Calu3 (cell line): ENCODE measurements at regions not wholly inside any gene's neighbourhood (a gene's known extent, or its start where the extent isn't known, plus 50 kb on each side); places are given as distances from the start of the nearest gene placed in this dataset.

Experiments used
- BruUV-seq: library from RNA; stranded (reverse); fragments of 400-500 nt; replicated peaks from 2 replicates; lab custom pipeline; 2021; lab: Mats Ljungman, UMichigan
- CTCF ChIA-PET: fragments of 300-600 bp; sonication (Branson Sonifier 250); formaldehyde crosslinking; loops from one replicate; lab custom pipeline; 2022; ENCODE audit warnings: antibody characterized with exemption; lab: Charles Lee
- DNase-seq: peaks from one replicate; pipeline ENCODE4 v3.0.0; 2022
- H3K27ac Mint-ChIP-seq: one replicate; pipeline ENCODE4 v1.8.0; 2022; ENCODE audit warnings: mixed read lengths; ENCODE audit not compliant: unreplicated experiment
- H3K27me3 Mint-ChIP-seq: one replicate; pipeline ENCODE4 v1.8.0; 2022; ENCODE audit warnings: mixed read lengths; ENCODE audit not compliant: unreplicated experiment
- H3K36me3 Mint-ChIP-seq: one replicate; pipeline ENCODE4 v1.8.0; 2022; ENCODE audit warnings: mild to moderate bottlenecking, moderate library complexity, mixed read lengths; ENCODE audit not compliant: insufficient read depth, unreplicated experiment
- H3K4me1 Mint-ChIP-seq: one replicate; pipeline ENCODE4 v1.8.0; 2022; ENCODE audit warnings: mild to moderate bottlenecking, low read depth, mixed read lengths; ENCODE audit not compliant: unreplicated experiment
- H3K4me3 Mint-ChIP-seq: one replicate; pipeline ENCODE4 v1.8.0; 2022; ENCODE audit warnings: mild to moderate bottlenecking, low read depth, moderate library complexity, mixed read lengths; ENCODE audit not compliant: unreplicated experiment
- H3K9me3 Mint-ChIP-seq: one replicate; pipeline ENCODE4 v1.8.0; 2022; ENCODE audit warnings: low read depth, mixed read lengths; ENCODE audit not compliant: unreplicated experiment
- CTCF ChIP-seq: fragments of 200-600 bp; IDR thresholded peaks from one replicate; pipeline ENCODE4 v1.8.0; 2022; ENCODE audit warnings: antibody characterized with exemption; ENCODE audit not compliant: unreplicated experiment
- intact Hi-C: fragments of 100-400 bp; cut with micrococcal nuclease; formaldehyde crosslinking; loops from one replicate; pipeline ENCODE4 v1.10.0; 2022; ENCODE audit not compliant: unreplicated experiment

GRCh38 chr13:68293631-68294030, 1063.5 kb upstream of the PCDH9 start:
- Mint-ChIP-seq H3K36me3 (no peaks in the 10 kb centered on the region), H3K4me1 (no peaks in the 10 kb centered on the region), H3K27me3 (no peaks in the 10 kb centered on the region), H3K4me3 (no peak overlapping the region), H3K9me3 (no peaks in the 10 kb centered on the region), H3K27ac (no peak overlapping the region)
- no TSS peak for BruUV-seq
- no peak for DNase-seq
- CTCF ChIA-PET, result no interaction called here
- no peak for TF ChIP-seq CTCF
- intact Hi-C loops, result no loop called here

- Mint-ChIP-seq H3K4me1 (no peaks in the 10 kb centered on the region), H3K9me3 (no peaks in the 10 kb centered on the region), H3K27me3 (no peaks in the 10 kb centered on the region), H3K36me3 (no peaks in the 10 kb centered on the region), H3K4me3 (no peak overlapping the region), H3K27ac (no peak overlapping the region)
- intact Hi-C loops, result no loop called here
- no peak for TF ChIP-seq CTCF
- CTCF ChIA-PET, result no interaction called here
- no peak for DNase-seq
- BruUV-seq, result no TSS peak
Observed at GRCh38 chr13:68292601-68293000, 1062.5 kb upstream of the PCDH9 start.

GRCh38 chr13:68291595-68291994, 1061.5 kb upstream of the PCDH9 start:
- no peak for DNase-seq
- CTCF ChIA-PET, result no interaction called here
- Mint-ChIP-seq H3K4me3 (no peak overlapping the region), H3K27me3 (no peaks in the 10 kb centered on the region), H3K9me3 (no peaks in the 10 kb centered on the region), H3K36me3 (no peaks in the 10 kb centered on the region), H3K27ac (no peak overlapping the region), H3K4me1 (no peaks in the 10 kb centered on the region)
- BruUV-seq, result no TSS peak
- intact Hi-C loops, result no loop called here
- TF ChIP-seq CTCF, result no peak

- CTCF ChIA-PET, result no interaction called here
- no TSS peak for BruUV-seq
- H3K4me1 Mint-ChIP-seq, result no peaks in the 10 kb centered on the region
- no peak for DNase-seq
- H3K27me3 Mint-ChIP-seq, result no peaks in the 10 kb centered on the region
- TF ChIP-seq CTCF, result no peak
- H3K4me3 Mint-ChIP-seq, result no peak overlapping the region
- no peak overlapping the region for H3K27ac Mint-ChIP-seq
- no peaks in the 10 kb centered on the region for H3K36me3 Mint-ChIP-seq
- intact Hi-C loops, result no loop called here
- no peaks in the 10 kb centered on the region for H3K9me3 Mint-ChIP-seq
Observed at GRCh38 chr13:68275758-68276157, 1045.6 kb upstream of the PCDH9 start.

- DNase-seq, result no peak
- TF ChIP-seq CTCF, result no peak
- no peaks in the 10 kb centered on the region for H3K36me3 Mint-ChIP-seq
- H3K27me3 Mint-ChIP-seq, result no peaks in the 10 kb centered on the region
- H3K4me3 Mint-ChIP-seq, result no peak overlapping the region
- CTCF ChIA-PET, result no interaction called here
- H3K27ac Mint-ChIP-seq, result no peak overlapping the region
- intact Hi-C loops, result no loop called here
- BruUV-seq, result no TSS peak
- H3K9me3 Mint-ChIP-seq, result no peaks in the 10 kb centered on the region
- H3K4me1 Mint-ChIP-seq, result no peaks in the 10 kb centered on the region
Observed at GRCh38 chr13:68272652-68273051, 1042.5 kb upstream of the PCDH9 start.
